ENCODE measurements at regions not wholly inside any gene's neighbourhood (a gene's known extent, or its start where the extent isn't known, plus 50 kb on each side); places are given as distances from the start of the nearest gene placed in this dataset.

DNA sequence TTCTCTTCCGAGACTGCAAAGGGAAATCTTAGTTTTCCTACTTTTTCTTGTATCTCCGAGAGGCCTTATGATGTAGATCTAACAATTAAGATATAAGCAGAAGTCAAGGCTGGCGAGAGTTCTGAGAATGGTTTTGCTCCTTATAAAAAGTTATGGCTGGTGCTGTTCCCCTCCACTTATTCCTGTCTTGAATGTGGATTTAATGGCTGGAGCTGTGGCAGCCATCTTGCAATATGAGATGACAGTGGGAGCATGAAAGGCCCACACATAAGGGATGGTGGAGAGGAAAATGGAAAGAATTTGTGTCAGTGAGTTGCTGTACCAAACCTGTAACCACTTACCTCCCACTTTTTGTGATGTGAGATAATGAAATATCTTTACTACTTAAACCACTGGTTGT lies 124.6 kb upstream of the SLC22A23 start:
- TF ChIP-seq BHLHE40 (IDR thresholded peaks at IDR 0.05; ENCODE audit: low read depth, low read length) (no peak), NFE2L2 (IDR thresholded peaks at IDR 0.05; ENCODE audit: low read depth, low read length) (no peak), CHD1 (IDR thresholded peaks at IDR 0.05; ENCODE audit: low read depth, low read length) (no peak), POLR2A (IDR thresholded peaks at IDR 0.05; ENCODE audit: low read depth, low read length) (no peak), CEBPB (IDR thresholded peaks at IDR 0.05; ENCODE audit: low read depth, low read length) (no peak), SMC3 (IDR thresholded peaks at IDR 0.05; ENCODE audit: low read depth, low read length) (no peak), FOS (IDR thresholded peaks at IDR 0.05; ENCODE audit: low read depth, low read length) (no peak), MXI1 (IDR thresholded peaks at IDR 0.05; ENCODE audit: borderline replicate concordance, low read depth, low read length) (no peak)
- TF ChIP-seq, protein P1, sequence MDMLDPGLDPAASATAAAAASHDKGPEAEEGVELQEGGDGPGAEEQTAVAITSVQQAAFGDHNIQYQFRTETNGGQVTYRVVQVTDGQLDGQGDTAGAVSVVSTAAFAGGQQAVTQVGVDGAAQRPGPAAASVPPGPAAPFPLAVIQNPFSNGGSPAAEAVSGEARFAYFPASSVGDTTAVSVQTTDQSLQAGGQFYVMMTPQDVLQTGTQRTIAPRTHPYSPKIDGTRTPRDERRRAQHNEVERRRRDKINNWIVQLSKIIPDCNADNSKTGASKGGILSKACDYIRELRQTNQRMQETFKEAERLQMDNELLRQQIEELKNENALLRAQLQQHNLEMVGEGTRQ (IDR thresholded peaks at IDR 0.05; ENCODE audit: low read depth, low read length), result no peak
- TF ChIP-seq, protein P2, sequence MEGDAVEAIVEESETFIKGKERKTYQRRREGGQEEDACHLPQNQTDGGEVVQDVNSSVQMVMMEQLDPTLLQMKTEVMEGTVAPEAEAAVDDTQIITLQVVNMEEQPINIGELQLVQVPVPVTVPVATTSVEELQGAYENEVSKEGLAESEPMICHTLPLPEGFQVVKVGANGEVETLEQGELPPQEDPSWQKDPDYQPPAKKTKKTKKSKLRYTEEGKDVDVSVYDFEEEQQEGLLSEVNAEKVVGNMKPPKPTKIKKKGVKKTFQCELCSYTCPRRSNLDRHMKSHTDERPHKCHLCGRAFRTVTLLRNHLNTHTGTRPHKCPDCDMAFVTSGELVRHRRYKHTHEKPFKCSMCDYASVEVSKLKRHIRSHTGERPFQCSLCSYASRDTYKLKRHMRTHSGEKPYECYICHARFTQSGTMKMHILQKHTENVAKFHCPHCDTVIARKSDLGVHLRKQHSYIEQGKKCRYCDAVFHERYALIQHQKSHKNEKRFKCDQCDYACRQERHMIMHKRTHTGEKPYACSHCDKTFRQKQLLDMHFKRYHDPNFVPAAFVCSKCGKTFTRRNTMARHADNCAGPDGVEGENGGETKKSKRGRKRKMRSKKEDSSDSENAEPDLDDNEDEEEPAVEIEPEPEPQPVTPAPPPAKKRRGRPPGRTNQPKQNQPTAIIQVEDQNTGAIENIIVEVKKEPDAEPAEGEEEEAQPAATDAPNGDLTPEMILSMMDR (conservative IDR thresholded peaks at IDR 0.05; ENCODE audit: low read depth, low read length), result no peak
- CTCF ChIA-PET, result no interaction called here

More for the DNA sequence above, 124.6 kb upstream of the SLC22A23 start:
- Histone ChIP-seq H2BK15ac (ENCODE audit: low read depth, low read length) (no peak overlapping the region), H3K79me1 (ENCODE audit: low read depth in 1 of 2, low read length in 2 of 2) (no peaks in the 10 kb centered on the region), H3K9ac (ENCODE audit: low read depth, low read length) (no peak overlapping the region), H2AK5ac (ENCODE audit: low read depth, low read length) (no peak overlapping the region), H4K91ac (ENCODE audit: insufficient read depth, low read depth, low read length) (no peak overlapping the region), H2BK5ac (ENCODE audit: low read depth, low read length, poor library complexity, severe bottlenecking) (no peak overlapping the region), H2AK9ac (replicated peaks; ENCODE audit: low read depth, low read length, poor library complexity) (no peak overlapping the region), H3K4me3 (ENCODE audit: insufficient read depth, low read depth, low read length) (no peak overlapping the region), H3K36me3 (ENCODE audit: control insufficient read depth, insufficient read depth, low read length) (no peaks in the 10 kb centered on the region), H4K20me1 (ENCODE audit: insufficient read depth, low read length) (no peaks in the 10 kb centered on the region), H2BK20ac (ENCODE audit: low read depth, low read length) (no peak overlapping the region), H3K9me1 (ENCODE audit: insufficient read depth, low read length) (no peaks in the 10 kb centered on the region), H3K4me1 (ENCODE audit: control insufficient read depth, insufficient read depth, low read length) (peaks cover 2% of the 10 kb centered on the region), H3K18ac (ENCODE audit: low read depth, low read length) (no peak overlapping the region), H3K4me2 (ENCODE audit: low read depth, low read length) (no peak overlapping the region), H3K27ac (ENCODE audit: insufficient read depth, low read length) (no peak overlapping the region), H4K5ac (ENCODE audit: low read depth, low read length) (no peak overlapping the region), H3K27me3 (ENCODE audit: control insufficient read depth, insufficient read depth, low read length) (peaks cover 28% of the 10 kb centered on the region), H3K23ac (ENCODE audit: low read depth, low read length) (no peak overlapping the region), H3K4ac (ENCODE audit: low read depth, low read length) (no peak overlapping the region), H2AFZ (replicated peaks; ENCODE audit: low read length, poor library complexity) (no peak overlapping the region), H3K56ac (ENCODE audit: extremely low read depth, insufficient read depth, low read length) (no peak overlapping the region), H3K9me3 (ENCODE audit: control insufficient read depth, insufficient read depth, low read length) (peaks cover 2% of the 10 kb centered on the region; the same call in 1 of the 2 replicates), H3K14ac (replicated peaks; ENCODE audit: low read depth, low read length) (no peak overlapping the region), H2BK120ac (ENCODE audit: low read depth, low read length) (no peak overlapping the region), H4K8ac (ENCODE audit: low read depth in 2 of 2, low read length in 2 of 2) (no peak overlapping the region)
- no TSS peak for BruUV-seq (replicated peaks)
- DNase-seq (no peak), ATAC-seq (ENCODE audit: low read depth) (no peak)
- in situ Hi-C loops (cut with MboI; ENCODE audit: low sequenced_read_pairs), result no loop called here
- dilution Hi-C loops (cut with HindIII; ENCODE audit: low sequenced_read_pairs, unreplicated experiment), result no loop called here
- intact Hi-C loops (cut with micrococcal nuclease), result no loop called here
- POLR2A ChIA-PET (ENCODE audit: unreplicated experiment), result no interaction called here
- WGBS, 2 experiments (ENCODE audit: extremely low coverage in 2 of 2, insufficient read length in 1 of 2), result no CpG with 5 or more reads among the region's 3 CpGs
